ENCODE measurements at regions not wholly inside any gene's neighbourhood (a gene's known extent, or its start where the extent isn't known, plus 50 kb on each side); places are given as distances from the start of the nearest gene placed in this dataset.

DNA sequence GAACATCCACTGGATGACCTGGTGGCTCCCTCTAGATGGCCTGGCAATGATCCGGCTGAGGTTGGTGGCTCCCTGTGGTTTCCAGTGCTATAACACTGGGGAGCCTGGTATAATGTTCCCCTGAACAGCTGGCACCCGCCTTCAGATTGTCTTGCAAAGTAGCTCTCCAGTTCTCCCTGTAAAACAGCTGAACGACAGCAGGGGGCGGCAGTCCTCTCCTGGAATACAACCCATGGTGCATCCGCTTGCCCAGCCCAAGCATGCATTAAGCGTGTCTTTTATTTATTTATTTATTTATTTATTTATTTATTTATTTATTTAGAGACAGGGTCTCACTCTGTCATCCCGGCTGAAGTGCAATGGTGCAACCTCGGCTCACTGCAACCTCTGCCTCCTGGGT lies 258.9 kb downstream of the BUD13 start:
- Histone ChIP-seq H3K27me3 (ENCODE audit: control insufficient read depth, insufficient read depth, low read length) (no peaks in the 10 kb centered on the region; the same call in 1 of the 2 replicates), H3K4me3 (ENCODE audit: low read depth in 2 of 2, low read length in 2 of 2) (no peak overlapping the region), H3K9me3 (ENCODE audit: control insufficient read depth, insufficient read depth, low read depth, low read length) (no peaks in the 10 kb centered on the region), H3K4me1 (ENCODE audit: control insufficient read depth, insufficient read depth, low read length) (no peaks in the 10 kb centered on the region), H3K36me3 (ENCODE audit: control insufficient read depth, insufficient read depth, low read length) (no peaks in the 10 kb centered on the region), H3K27ac (ENCODE audit: low read length) (no peak overlapping the region)
- no peak for TF ChIP-seq TCF7L2 (IDR thresholded peaks at IDR 0.05; ENCODE audit: low read depth, low read length)
- TF ChIP-seq, protein P1, sequence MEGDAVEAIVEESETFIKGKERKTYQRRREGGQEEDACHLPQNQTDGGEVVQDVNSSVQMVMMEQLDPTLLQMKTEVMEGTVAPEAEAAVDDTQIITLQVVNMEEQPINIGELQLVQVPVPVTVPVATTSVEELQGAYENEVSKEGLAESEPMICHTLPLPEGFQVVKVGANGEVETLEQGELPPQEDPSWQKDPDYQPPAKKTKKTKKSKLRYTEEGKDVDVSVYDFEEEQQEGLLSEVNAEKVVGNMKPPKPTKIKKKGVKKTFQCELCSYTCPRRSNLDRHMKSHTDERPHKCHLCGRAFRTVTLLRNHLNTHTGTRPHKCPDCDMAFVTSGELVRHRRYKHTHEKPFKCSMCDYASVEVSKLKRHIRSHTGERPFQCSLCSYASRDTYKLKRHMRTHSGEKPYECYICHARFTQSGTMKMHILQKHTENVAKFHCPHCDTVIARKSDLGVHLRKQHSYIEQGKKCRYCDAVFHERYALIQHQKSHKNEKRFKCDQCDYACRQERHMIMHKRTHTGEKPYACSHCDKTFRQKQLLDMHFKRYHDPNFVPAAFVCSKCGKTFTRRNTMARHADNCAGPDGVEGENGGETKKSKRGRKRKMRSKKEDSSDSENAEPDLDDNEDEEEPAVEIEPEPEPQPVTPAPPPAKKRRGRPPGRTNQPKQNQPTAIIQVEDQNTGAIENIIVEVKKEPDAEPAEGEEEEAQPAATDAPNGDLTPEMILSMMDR (IDR thresholded peaks at IDR 0.05): peak; percentile 31; the same call in 1 of the 2 replicates
- intact Hi-C loops (cut with micrococcal nuclease; ENCODE audit: unreplicated experiment): loop anchor here (1.0 to 2.0 kb wide), 2 partner anchors 127 to 177 kb away; no protein-coding TSS in a partner anchor
- CTCF ChIA-PET: interaction anchor here (0.6 to 1.3 kb wide), 8 partner anchors 10 to 178 kb away, joined by 3 to 10 read pairs (median 4); no protein-coding TSS in a partner anchor
- no TSS peak for BruUV-seq (replicated peaks)
- in situ Hi-C loops (cut with HindIII; ENCODE audit: low pct_unique_long_range_greater_than_20kb, low sequenced_read_pairs): no loop called here
- POLR2A ChIA-PET: no interaction called here
- no peak for DNase-seq (ENCODE audit: low read depth, low spot score)
- peak; percentile 72; the same call in 1 of the 2 replicates for ATAC-seq

DNA sequence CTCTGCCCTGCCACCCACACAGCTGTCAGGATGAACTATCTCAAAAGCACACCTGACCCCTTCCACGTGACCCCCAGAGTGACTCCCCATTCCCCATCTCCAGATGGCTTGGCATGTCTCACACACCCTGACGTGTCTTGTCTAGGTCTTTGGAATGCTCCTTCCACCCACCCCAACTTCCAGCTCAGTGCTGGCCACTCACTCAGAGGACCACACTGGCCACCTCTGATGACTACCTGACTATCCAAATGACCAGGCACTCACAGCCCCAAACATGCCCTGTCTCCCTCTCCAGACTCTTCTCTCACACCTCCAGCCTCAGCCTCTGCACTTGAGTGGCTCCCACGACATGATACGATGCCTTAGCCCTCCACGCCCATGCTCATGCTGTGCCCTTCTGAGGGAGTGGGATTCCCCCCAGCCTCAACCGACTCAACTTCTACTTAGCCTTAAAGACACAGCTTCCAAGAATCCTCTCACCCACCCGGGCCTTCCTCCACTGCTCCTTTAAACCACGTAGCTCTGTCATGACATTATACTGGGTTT lies 259.4 kb downstream of the BUD13 start:
- ATAC-seq (no peak), DNase-seq (ENCODE audit: low read depth, low spot score) (no peak)
- Histone ChIP-seq H3K4me1 (ENCODE audit: control insufficient read depth, insufficient read depth, low read length) (no peaks in the 10 kb centered on the region), H3K27me3 (ENCODE audit: control insufficient read depth, insufficient read depth, low read length) (no peaks in the 10 kb centered on the region; the same call in 1 of the 2 replicates), H3K27ac (ENCODE audit: low read length) (no peak overlapping the region), H3K9me3 (ENCODE audit: control insufficient read depth, insufficient read depth, low read depth, low read length) (no peaks in the 10 kb centered on the region), H3K36me3 (ENCODE audit: control insufficient read depth, insufficient read depth, low read length) (no peaks in the 10 kb centered on the region), H3K4me3 (ENCODE audit: low read depth in 2 of 2, low read length in 2 of 2) (no peak overlapping the region)
- in situ Hi-C loops (cut with HindIII; ENCODE audit: low pct_unique_long_range_greater_than_20kb, low sequenced_read_pairs) (no loop called here), intact Hi-C loops (cut with micrococcal nuclease; ENCODE audit: unreplicated experiment) (no loop called here)
- BruUV-seq (replicated peaks): no TSS peak
- POLR2A ChIA-PET: no interaction called here
- CTCF ChIA-PET: interaction anchor here (0.6 to 1.3 kb wide), 6 partner anchors 9 to 178 kb away, joined by 3 to 10 read pairs (median 4); no protein-coding TSS in a partner anchor
- TF ChIP-seq, protein P1 (IDR thresholded peaks at IDR 0.05): no peak
- TF ChIP-seq SIN3A (IDR thresholded peaks at IDR 0.05; ENCODE audit: borderline replicate concordance, insufficient read depth, low read depth, low read length) (no peak), POLR2AphosphoS5 (IDR thresholded peaks at IDR 0.05; ENCODE audit: low read depth, low read length) (no peak), TCF7L2 (IDR thresholded peaks at IDR 0.05; ENCODE audit: low read depth, low read length) (no peak)
- TF ChIP-seq, protein P2, sequence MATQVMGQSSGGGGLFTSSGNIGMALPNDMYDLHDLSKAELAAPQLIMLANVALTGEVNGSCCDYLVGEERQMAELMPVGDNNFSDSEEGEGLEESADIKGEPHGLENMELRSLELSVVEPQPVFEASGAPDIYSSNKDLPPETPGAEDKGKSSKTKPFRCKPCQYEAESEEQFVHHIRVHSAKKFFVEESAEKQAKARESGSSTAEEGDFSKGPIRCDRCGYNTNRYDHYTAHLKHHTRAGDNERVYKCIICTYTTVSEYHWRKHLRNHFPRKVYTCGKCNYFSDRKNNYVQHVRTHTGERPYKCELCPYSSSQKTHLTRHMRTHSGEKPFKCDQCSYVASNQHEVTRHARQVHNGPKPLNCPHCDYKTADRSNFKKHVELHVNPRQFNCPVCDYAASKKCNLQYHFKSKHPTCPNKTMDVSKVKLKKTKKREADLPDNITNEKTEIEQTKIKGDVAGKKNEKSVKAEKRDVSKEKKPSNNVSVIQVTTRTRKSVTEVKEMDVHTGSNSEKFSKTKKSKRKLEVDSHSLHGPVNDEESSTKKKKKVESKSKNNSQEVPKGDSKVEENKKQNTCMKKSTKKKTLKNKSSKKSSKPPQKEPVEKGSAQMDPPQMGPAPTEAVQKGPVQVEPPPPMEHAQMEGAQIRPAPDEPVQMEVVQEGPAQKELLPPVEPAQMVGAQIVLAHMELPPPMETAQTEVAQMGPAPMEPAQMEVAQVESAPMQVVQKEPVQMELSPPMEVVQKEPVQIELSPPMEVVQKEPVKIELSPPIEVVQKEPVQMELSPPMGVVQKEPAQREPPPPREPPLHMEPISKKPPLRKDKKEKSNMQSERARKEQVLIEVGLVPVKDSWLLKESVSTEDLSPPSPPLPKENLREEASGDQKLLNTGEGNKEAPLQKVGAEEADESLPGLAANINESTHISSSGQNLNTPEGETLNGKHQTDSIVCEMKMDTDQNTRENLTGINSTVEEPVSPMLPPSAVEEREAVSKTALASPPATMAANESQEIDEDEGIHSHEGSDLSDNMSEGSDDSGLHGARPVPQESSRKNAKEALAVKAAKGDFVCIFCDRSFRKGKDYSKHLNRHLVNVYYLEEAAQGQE (IDR thresholded peaks at IDR 0.05; ENCODE audit: insufficient read depth in 1 of 2, low read depth in 2 of 2, low read length in 1 of 2): no peak
